GM12875 (cell line): ENCODE measurements at regions not wholly inside any gene's neighbourhood (a gene's known extent, or its start where the extent isn't known, plus 50 kb on each side); places are given as distances from the start of the nearest gene placed in this dataset.

Source experiments
- H3K4me3 ChIP-seq: one replicate; pipeline ENCODE4 v1.5.1; 2011; ENCODE audit warnings: low read depth, low read length, control low read depth
- TF ChIP-seq, protein P1 (sequence below): IDR thresholded peaks from 2 replicates; pipeline ENCODE4 v1.5.1; 2011; ENCODE audit warnings: low read depth, mild to moderate bottlenecking, control low read depth, inconsistent platforms, low read length, moderate library complexity, borderline replicate concordance; ENCODE audit not compliant: insufficient read depth

- TF ChIP-seq, protein P1, sequence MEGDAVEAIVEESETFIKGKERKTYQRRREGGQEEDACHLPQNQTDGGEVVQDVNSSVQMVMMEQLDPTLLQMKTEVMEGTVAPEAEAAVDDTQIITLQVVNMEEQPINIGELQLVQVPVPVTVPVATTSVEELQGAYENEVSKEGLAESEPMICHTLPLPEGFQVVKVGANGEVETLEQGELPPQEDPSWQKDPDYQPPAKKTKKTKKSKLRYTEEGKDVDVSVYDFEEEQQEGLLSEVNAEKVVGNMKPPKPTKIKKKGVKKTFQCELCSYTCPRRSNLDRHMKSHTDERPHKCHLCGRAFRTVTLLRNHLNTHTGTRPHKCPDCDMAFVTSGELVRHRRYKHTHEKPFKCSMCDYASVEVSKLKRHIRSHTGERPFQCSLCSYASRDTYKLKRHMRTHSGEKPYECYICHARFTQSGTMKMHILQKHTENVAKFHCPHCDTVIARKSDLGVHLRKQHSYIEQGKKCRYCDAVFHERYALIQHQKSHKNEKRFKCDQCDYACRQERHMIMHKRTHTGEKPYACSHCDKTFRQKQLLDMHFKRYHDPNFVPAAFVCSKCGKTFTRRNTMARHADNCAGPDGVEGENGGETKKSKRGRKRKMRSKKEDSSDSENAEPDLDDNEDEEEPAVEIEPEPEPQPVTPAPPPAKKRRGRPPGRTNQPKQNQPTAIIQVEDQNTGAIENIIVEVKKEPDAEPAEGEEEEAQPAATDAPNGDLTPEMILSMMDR: no peak
- H3K4me3 ChIP-seq: no peak overlapping the region
Observed at GRCh38 chr2:180058993-180059392, 51.9 kb upstream of the CWC22 start.

GRCh38 chr2:180057706-180058412 is 50.8 kb upstream of the CWC22 start:
- H3K4me3 ChIP-seq: no peak overlapping the region
- TF ChIP-seq, protein P1: no peak
